ENCODE measurements at regions not wholly inside any gene's neighbourhood (a gene's known extent, or its start where the extent isn't known, plus 50 kb on each side); places are given as distances from the start of the nearest gene placed in this dataset.

GRCh38 chr5:68968429-68968828 is 125.4 kb upstream of the SLC30A5 start:
- TF ChIP-seq CTCF (IDR thresholded peaks at IDR 0.05; ENCODE audit: low read depth, low read length) (no peak), POLR2A (IDR thresholded peaks at IDR 0.05; ENCODE audit: extremely low read depth, insufficient read length) (no peak), MYC (IDR thresholded peaks at IDR 0.05; ENCODE audit: low read depth, low read length) (no peak)
